GM18870 (cell line): ENCODE measurements at regions not wholly inside any gene's neighbourhood (a gene's known extent, or its start where the extent isn't known, plus 50 kb on each side); places are given as distances from the start of the nearest gene placed in this dataset.
"Not testable (repeated sequence)": the region's sequence is repeated elsewhere in the genome, so short reads cannot be mapped to it uniquely, and the experiment has no call there.

ENCODE experiments used
- ATAC-seq: cut with Tn5 transposase; IDR thresholded peaks from one replicate; pipeline ENCODE4 v1.9.1; 2021; ENCODE audit warnings: moderate library complexity; ENCODE audit not compliant: unreplicated experiment

DNA sequence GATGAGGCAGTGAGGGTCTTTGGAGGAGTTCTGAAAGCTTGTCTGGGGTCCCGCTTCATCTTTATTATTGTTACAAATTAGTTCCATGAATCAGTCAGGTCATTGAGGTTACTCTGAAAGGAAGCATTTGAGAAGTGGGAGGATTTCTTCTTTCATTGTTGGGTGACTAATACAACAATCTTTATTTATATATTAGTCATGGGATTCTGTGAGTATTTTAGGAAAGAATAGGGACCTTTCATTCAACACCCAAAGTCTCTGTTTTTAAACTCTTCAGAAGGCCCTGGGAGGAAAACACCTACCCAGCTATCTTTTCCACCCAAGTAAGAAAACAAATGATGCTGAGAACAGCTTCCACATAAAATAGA lies 98.3 kb downstream of the SOD2 start:
- no peak for ATAC-seq

DNA sequence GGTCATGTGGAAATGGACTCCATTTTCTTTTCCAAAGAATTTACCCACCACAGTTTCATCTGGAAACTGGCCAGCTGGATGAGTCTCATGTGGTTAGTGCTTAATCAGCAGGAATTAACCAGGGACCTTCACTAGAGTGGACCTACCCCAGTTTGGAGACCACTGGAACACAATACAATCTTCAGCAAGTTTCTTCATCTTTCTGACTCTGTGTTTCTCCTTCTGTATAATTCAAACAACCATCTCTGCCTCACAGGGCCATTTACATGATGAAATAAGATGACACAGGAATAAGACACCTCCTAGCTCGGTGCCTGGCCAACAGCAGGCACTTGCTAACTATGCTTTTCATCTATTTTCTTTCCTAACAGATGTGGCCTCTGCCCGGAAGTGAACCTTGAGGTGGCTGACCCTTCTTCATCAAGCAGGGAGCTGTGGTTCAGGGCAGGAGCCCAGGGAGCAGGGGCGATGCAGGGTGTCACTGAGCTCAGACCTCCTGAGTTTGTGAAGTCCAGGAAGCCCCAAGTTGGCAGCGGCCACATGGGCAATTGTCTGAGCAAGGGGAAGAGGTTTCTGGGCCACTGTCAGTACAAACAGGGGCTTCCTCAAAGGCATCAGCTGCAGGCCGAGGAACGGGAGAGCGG lies 98.8 kb downstream of the SOD2 start:
- ATAC-seq = no peak

- no peak for ATAC-seq
Measured at GRCh38 chr6:159590835-159591234, 102.2 kb downstream of the SOD2 start.

DNA sequence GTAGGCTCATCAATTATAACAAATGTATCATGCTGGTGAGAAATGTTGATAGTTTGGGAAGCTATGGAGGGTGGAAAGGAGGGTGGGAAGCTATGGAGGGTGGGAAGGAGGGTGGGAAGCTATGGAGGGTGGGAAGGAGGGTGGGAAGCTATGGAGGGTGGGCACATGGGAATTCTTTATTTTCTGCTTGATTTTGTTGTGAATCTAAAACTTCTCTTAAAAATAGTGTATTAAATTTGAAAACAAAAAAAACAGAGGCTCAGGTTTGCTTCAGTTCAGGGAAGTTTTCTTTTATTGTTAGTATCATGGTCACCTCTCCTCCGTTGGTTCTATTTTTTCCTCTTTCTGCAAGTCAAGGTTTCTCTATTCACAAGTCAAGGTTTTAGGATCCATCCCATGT lies 106.4 kb downstream of the SOD2 start:
- ATAC-seq = no peak

DNA sequence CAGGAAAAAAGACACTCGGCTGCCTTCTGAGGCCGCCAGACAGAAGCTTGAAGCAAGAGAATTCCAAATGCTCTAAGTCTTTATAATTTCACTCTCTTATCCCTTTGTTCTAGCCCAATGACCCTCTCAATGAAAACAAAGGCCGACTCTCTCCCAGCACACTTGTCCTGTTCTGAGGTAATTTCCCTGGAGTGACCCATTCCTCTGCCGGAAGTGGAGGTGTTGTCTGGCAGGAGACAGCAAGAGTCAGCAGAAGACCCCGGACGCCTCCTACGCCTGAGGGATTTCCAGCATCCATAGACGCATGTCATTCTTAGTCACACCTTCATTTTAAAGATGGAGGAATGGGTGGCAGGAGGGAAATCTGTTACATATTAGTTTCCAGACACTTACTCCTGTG lies 110.3 kb downstream of the SOD2 start:
- no peak for ATAC-seq

DNA sequence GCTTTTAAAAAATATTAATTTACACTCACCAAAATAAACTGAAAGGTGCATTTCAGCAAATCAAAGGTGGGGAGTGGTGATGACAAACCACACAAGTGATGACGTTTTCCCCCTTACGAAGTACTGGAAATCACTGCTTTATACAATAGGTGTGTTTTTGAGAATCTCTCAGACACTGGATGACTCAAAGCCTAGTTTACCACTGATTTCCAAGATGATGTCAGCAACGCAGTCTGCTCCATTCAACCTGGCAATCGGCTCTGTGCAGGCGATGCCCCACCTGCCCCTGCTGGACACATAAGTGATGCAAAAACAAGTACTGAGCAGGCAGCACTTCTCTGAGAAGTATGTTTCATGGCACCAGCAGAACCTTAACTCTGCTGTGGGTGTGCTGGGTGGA lies 114.4 kb downstream of the SOD2 start:
- no peak for ATAC-seq

DNA sequence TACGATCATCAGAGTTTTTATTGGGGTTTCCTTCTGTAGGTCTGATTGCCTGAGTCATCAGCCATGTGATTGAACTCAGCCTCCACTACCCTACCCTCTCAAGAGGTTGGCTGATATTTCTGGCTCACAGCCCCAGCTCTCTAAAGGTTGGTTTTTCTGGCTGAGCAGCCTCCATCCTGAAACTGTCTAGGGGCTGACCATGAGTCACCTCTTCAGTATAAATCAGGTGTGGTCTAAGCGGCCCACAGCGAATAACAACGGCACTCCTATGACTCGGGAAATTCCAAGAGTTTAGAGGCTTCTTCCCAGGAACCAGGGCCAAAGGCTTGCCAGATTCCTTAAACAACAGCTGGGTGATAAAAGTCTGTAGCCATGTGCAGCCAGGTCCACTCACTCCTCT lies 115.5 kb downstream of the SOD2 start:
- ATAC-seq = no peak

DNA sequence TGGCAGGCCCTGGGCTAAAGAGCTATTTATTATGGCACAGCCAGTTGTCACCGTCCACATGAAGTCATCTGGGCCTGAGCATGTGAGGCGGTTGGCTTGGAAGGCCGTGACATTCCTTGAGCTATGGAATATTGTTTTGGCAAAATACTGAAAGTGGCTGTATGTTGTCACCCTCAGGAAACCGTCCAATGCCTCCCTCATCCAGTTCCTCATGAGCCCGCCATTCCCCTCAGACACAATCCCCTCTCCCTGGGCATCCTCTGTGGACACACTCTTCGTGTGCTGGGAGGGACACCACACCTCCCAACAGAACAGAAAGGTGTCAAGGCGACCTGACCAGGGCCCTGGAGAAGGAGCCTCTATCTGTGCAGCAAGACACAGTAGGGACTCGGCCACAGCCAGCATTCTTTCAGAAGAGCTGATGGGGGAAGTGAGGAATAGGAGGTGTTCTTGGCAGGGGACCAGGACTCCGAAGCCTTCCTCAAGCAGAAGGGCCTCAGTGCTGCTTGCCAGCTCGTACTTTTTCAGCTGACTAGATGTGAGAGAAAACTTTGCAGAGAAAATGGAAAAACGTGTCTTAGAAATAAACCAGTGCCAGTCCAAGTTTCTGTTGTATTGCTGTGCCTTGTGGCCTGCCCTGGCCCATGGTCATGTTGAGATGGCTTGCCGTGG lies 120.5 kb downstream of the SOD2 start:
- no peak for ATAC-seq

- ATAC-seq = no peak
Measured at GRCh38 chr6:159565181-159565710, 127.8 kb downstream of the SOD2 start.

- no peak for ATAC-seq
Measured at GRCh38 chr6:159564456-159564855, 128.6 kb downstream of the SOD2 start.

- ATAC-seq = no peak
Measured at GRCh38 chr6:159557031-159557430, 136.0 kb downstream of the SOD2 start.

- no peak for ATAC-seq
Measured at GRCh38 chr6:159555082-159555875, 137.8 kb downstream of the SOD2 start.

GRCh38 chr6:159541296-159541695 lies 151.7 kb downstream of the SOD2 start:
- ATAC-seq = no peak

GRCh38 chr6:159540883-159541282 lies 152.2 kb downstream of the SOD2 start:
- no peak for ATAC-seq

- ATAC-seq = no peak
Measured at GRCh38 chr6:159540152-159540551, 152.9 kb downstream of the SOD2 start.

GRCh38 chr6:159538031-159538430 lies 155.0 kb downstream of the SOD2 start:
- ATAC-seq = not testable (repeated sequence)

DNA sequence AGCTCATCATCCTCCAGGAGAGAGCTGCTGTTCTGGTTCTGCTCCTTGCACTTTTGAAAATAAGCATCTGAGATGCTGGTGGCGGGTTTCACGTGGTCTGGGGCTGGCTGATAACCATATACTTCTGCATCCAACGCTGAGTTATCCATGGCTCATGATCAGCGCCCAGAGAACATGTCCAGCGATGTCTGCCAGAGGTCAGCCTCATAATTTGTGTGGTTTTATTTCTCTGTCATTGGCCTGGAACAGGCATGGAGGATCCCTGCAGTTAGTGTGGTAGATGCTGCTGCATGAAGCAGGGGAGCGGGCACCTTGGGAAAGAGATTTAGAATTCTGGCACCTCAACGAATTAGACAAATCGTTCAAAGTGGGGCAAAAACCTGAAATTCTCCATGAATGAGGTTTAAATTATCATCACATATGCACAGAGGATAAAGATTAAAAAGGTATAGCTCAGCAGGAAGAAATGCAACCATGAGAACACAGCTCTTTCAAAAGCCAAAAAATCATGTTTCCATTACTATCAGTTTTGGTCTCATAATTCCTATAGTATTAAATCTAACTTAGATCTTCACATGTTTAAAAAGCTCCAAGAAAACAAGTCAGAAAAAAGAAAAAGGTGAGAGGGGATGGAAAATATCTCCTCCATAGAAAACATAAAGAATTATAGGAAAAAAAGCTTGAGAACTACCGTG lies 157.2 kb downstream of the SOD2 start:
- ATAC-seq = no peak

DNA sequence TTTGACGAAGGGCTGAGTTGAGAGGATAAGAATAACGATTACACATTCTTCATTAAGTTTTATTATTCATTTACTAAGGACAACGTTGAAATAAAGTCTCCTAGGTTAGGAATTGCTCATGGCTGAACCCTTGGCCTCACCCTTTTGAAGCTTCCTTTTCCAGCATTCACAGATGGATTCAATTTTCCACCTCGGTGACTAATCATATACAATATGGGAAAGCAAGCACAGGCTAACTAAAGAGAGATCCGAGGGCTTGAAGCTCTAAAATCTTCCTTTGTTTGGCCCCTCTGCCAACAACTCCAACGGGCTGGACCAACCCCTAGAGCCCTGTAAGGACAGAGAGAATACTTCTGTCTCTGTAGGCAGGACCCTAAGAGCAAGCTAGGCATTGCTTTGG lies 159.5 kb downstream of the SOD2 start:
- ATAC-seq = no peak

GRCh38 chr6:159533016-159533415 lies 160.0 kb downstream of the SOD2 start:
- no peak for ATAC-seq

- ATAC-seq = no peak
Measured at GRCh38 chr6:159532155-159532554, 160.9 kb downstream of the SOD2 start.

- ATAC-seq = no peak
Measured at GRCh38 chr6:159529934-159530333, 163.1 kb downstream of the SOD2 start.
